HG03460 (cell line): ENCODE measurements at regions not wholly inside any gene's neighbourhood (a gene's known extent, or its start where the extent isn't known, plus 50 kb on each side); places are given as distances from the start of the nearest gene placed in this dataset.
"Not testable (repeated sequence)": the region's sequence is repeated elsewhere in the genome, so short reads cannot be mapped to it uniquely, and the experiment has no call there.

Experiments
- ATAC-seq: cut with Tn5 transposase; IDR thresholded peaks from one replicate; pipeline ENCODE4 v1.9.1; 2021; ENCODE audit not compliant: unreplicated experiment

GRCh38 chr4:43089730-43090129, 197.2 kb downstream of the GRXCR1 start:
- ATAC-seq = no peak

GRCh38 chr4:43103048-43103447, 210.5 kb downstream of the GRXCR1 start:
- ATAC-seq = no peak

- ATAC-seq = no peak
Observed at GRCh38 chr4:43112139-43112538, 219.6 kb downstream of the GRXCR1 start.

- ATAC-seq = no peak
Observed at GRCh38 chr4:43113196-43113595, 220.7 kb downstream of the GRXCR1 start.

GRCh38 chr4:43126595-43126994, 234.1 kb downstream of the GRXCR1 start:
- ATAC-seq = no peak

- no peak for ATAC-seq
Observed at GRCh38 chr4:43130228-43131021, 237.9 kb downstream of the GRXCR1 start.

- ATAC-seq = peak; percentile 70
Observed at GRCh38 chr4:43132010-43132582, 239.6 kb downstream of the GRXCR1 start.

- ATAC-seq = no peak
Observed at GRCh38 chr4:43133566-43133965, 241.1 kb downstream of the GRXCR1 start.

GRCh38 chr4:43136752-43137151, 244.2 kb downstream of the GRXCR1 start:
- no peak for ATAC-seq

GRCh38 chr4:43146198-43146597, 253.7 kb downstream of the GRXCR1 start:
- ATAC-seq = no peak

GRCh38 chr4:43148481-43148880, 256.0 kb downstream of the GRXCR1 start:
- no peak for ATAC-seq

- ATAC-seq = no peak
Observed at GRCh38 chr4:43163101-43163792, 270.7 kb downstream of the GRXCR1 start.

GRCh38 chr4:43189741-43190140, 297.2 kb downstream of the GRXCR1 start:
- ATAC-seq = no peak

- not testable (repeated sequence) for ATAC-seq
Observed at GRCh38 chr4:43212576-43212975, 320.1 kb downstream of the GRXCR1 start.

GRCh38 chr4:43223820-43224219, 331.3 kb downstream of the GRXCR1 start:
- ATAC-seq = no peak

GRCh38 chr4:43224559-43224958, 332.0 kb downstream of the GRXCR1 start:
- no peak for ATAC-seq

- no peak for ATAC-seq
Observed at GRCh38 chr4:43233321-43233720, 340.8 kb downstream of the GRXCR1 start.

GRCh38 chr4:43234626-43235415, 342.3 kb downstream of the GRXCR1 start:
- ATAC-seq = no peak

GRCh38 chr4:43238008-43238407, 345.5 kb downstream of the GRXCR1 start:
- ATAC-seq = no peak

GRCh38 chr4:43238585-43238984, 346.1 kb downstream of the GRXCR1 start:
- no peak for ATAC-seq

- no peak for ATAC-seq
Observed at GRCh38 chr4:43241104-43241503, 348.6 kb downstream of the GRXCR1 start.
